CD4-positive, alpha-beta T cell treated with Interleukin-4 for 1 hour (primary cell): ENCODE measurements at regions not wholly inside any gene's neighbourhood (a gene's known extent, or its start where the extent isn't known, plus 50 kb on each side); places are given as distances from the start of the nearest gene placed in this dataset.

Experiments
- DNase-seq, 2 donors: peaks; one replicate each; pipeline ENCODE4 v3.0.0-alpha.2; 2020 to 2022

GRCh38 chr20:10807013-10807412 lies 133.2 kb upstream of the JAG1 start:
- no peak for DNase-seq

GRCh38 chr20:10812759-10813327 lies 139.0 kb upstream of the JAG1 start:
- no peak for DNase-seq

- DNase-seq: no peak
Measured at GRCh38 chr20:10823585-10823984, 149.8 kb upstream of the JAG1 start.

GRCh38 chr20:10824750-10825500 lies 151.1 kb upstream of the JAG1 start:
- no peak for DNase-seq

- DNase-seq: no peak
Measured at GRCh38 chr20:10826111-10826510, 152.3 kb upstream of the JAG1 start.

- DNase-seq: no peak
Measured at GRCh38 chr20:10828180-10828579, 154.4 kb upstream of the JAG1 start.

GRCh38 chr20:10832141-10832540 lies 158.3 kb upstream of the JAG1 start:
- DNase-seq: no peak

GRCh38 chr20:10837901-10838300 lies 164.1 kb upstream of the JAG1 start:
- DNase-seq: no peak

- DNase-seq: no peak
Measured at GRCh38 chr20:10842116-10842515, 168.3 kb upstream of the JAG1 start.

- DNase-seq: no peak
Measured at GRCh38 chr20:10843146-10843711, 169.4 kb upstream of the JAG1 start.

GRCh38 chr20:10846766-10847165 lies 173.0 kb upstream of the JAG1 start:
- DNase-seq: no peak

- DNase-seq: no peak
Measured at GRCh38 chr20:10848810-10849370, 175.1 kb upstream of the JAG1 start.

- no peak for DNase-seq
Measured at GRCh38 chr20:10853176-10853575, 179.4 kb upstream of the JAG1 start.

GRCh38 chr20:10853731-10854130 lies 179.9 kb upstream of the JAG1 start:
- DNase-seq: no peak

GRCh38 chr20:10854976-10855375 lies 181.2 kb upstream of the JAG1 start:
- no peak for DNase-seq

GRCh38 chr20:10855778-10856177 lies 182.0 kb upstream of the JAG1 start:
- no peak for DNase-seq

- DNase-seq: no peak
Measured at GRCh38 chr20:10856237-10857015, 182.6 kb upstream of the JAG1 start.

- peak in 1 of 2 donors; percentile 35 for DNase-seq
Measured at GRCh38 chr20:10857352-10858070, 183.7 kb upstream of the JAG1 start.

GRCh38 chr20:10861090-10861489 lies 187.3 kb upstream of the JAG1 start:
- no peak for DNase-seq

- DNase-seq: no peak
Measured at GRCh38 chr20:10861619-10862018, 187.8 kb upstream of the JAG1 start.

- no peak for DNase-seq
Measured at GRCh38 chr20:10863337-10864060, 189.7 kb upstream of the JAG1 start.
